ENCODE measurements at regions not wholly inside any gene's neighbourhood (a gene's known extent, or its start where the extent isn't known, plus 50 kb on each side); places are given as distances from the start of the nearest gene placed in this dataset.

DNA sequence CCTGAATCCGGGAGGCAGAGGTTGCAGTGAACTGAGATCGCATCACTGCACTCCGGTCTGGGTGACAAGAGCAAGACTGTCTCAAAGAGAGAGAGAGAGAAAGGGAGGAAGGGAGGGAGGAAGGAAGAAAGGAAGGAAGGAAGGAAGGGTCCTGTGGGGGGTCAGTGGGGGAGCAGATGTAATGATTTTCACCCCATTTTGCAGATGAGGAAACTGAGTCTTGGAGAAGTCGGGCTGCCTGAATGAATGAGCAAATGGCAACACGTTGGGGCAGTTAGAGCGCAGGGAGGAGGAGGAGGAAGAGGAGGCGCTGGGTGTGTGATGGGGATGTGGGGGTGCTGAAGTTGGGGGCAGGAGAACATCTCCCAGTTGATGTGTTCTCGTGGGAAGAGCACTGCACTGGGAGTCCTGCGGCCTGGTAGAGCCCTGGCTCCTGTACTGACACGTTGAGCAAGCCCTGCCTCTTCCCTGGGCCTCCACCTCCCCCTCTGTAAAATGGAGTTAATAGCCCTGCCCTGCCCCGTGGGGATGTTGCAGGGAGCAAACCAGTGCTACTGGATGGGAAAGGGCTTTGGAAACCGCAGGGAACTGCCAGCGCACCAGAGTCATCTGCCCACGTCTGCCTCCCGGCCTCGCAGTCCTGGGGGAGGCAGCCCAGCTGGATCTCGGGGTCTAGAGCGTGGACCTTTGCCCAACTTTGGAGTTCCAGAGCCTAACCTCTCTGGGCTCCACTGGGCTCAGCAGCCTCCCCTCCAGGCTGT, 103.2 kb upstream of the CASZ1 start:
- Histone ChIP-seq H3K4me3 (ENCODE audit: low read length) (no peak overlapping the region), H3K9me2 (ENCODE audit: insufficient read depth, low read length) (no peaks in the 10 kb centered on the region), H3K79me2 (replicated peaks; ENCODE audit: insufficient read depth, low read length) (no peaks in the 10 kb centered on the region), H3F3A (ENCODE audit: insufficient read depth, low read length, poor library complexity, severe bottlenecking) (no peaks in the 10 kb centered on the region), H3K9ac (ENCODE audit: low read length) (no peak overlapping the region), H3K27me3 (ENCODE audit: insufficient read depth, low read depth, low read length) (no peaks in the 10 kb centered on the region), H2AFZ (ENCODE audit: low read depth, low read length) (no peak overlapping the region), H3K27ac (ENCODE audit: low read length) (no peak overlapping the region), H4K20me1 (ENCODE audit: insufficient read depth) (no peaks in the 10 kb centered on the region), H3K4me2 (ENCODE audit: low read length) (no peak overlapping the region), H3K9me3 (ENCODE audit: low read length) (no peaks in the 10 kb centered on the region), H3K36me3 (ENCODE audit: insufficient read depth, low read length) (no peaks in the 10 kb centered on the region)
- TF ChIP-seq EP300 (conservative IDR thresholded peaks at IDR 0.05; ENCODE audit: poor library complexity, severe bottlenecking) (no peak), MXI1 (conservative IDR thresholded peaks at IDR 0.05; ENCODE audit: poor library complexity, severe bottlenecking) (no peak), SMC3 (conservative IDR thresholded peaks at IDR 0.05; ENCODE audit: poor library complexity) (no peak), RAD21 (conservative IDR thresholded peaks at IDR 0.05) (no peak), EZH2 (IDR thresholded peaks at IDR 0.05; ENCODE audit: borderline replicate concordance, insufficient read depth, low read length, poor library complexity, severe bottlenecking) (no peak), TAF1 (IDR thresholded peaks at IDR 0.05; ENCODE audit: low read depth) (no peak), POLR2AphosphoS5 (IDR thresholded peaks at IDR 0.05) (no peak)
- TF ChIP-seq, protein P1, sequence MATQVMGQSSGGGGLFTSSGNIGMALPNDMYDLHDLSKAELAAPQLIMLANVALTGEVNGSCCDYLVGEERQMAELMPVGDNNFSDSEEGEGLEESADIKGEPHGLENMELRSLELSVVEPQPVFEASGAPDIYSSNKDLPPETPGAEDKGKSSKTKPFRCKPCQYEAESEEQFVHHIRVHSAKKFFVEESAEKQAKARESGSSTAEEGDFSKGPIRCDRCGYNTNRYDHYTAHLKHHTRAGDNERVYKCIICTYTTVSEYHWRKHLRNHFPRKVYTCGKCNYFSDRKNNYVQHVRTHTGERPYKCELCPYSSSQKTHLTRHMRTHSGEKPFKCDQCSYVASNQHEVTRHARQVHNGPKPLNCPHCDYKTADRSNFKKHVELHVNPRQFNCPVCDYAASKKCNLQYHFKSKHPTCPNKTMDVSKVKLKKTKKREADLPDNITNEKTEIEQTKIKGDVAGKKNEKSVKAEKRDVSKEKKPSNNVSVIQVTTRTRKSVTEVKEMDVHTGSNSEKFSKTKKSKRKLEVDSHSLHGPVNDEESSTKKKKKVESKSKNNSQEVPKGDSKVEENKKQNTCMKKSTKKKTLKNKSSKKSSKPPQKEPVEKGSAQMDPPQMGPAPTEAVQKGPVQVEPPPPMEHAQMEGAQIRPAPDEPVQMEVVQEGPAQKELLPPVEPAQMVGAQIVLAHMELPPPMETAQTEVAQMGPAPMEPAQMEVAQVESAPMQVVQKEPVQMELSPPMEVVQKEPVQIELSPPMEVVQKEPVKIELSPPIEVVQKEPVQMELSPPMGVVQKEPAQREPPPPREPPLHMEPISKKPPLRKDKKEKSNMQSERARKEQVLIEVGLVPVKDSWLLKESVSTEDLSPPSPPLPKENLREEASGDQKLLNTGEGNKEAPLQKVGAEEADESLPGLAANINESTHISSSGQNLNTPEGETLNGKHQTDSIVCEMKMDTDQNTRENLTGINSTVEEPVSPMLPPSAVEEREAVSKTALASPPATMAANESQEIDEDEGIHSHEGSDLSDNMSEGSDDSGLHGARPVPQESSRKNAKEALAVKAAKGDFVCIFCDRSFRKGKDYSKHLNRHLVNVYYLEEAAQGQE (IDR thresholded peaks at IDR 0.05; ENCODE audit: borderline replicate concordance) = no peak
- TF ChIP-seq, protein P2, sequence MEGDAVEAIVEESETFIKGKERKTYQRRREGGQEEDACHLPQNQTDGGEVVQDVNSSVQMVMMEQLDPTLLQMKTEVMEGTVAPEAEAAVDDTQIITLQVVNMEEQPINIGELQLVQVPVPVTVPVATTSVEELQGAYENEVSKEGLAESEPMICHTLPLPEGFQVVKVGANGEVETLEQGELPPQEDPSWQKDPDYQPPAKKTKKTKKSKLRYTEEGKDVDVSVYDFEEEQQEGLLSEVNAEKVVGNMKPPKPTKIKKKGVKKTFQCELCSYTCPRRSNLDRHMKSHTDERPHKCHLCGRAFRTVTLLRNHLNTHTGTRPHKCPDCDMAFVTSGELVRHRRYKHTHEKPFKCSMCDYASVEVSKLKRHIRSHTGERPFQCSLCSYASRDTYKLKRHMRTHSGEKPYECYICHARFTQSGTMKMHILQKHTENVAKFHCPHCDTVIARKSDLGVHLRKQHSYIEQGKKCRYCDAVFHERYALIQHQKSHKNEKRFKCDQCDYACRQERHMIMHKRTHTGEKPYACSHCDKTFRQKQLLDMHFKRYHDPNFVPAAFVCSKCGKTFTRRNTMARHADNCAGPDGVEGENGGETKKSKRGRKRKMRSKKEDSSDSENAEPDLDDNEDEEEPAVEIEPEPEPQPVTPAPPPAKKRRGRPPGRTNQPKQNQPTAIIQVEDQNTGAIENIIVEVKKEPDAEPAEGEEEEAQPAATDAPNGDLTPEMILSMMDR (IDR thresholded peaks at IDR 0.05; ENCODE audit: poor library complexity, severe bottlenecking) = no peak

DNA sequence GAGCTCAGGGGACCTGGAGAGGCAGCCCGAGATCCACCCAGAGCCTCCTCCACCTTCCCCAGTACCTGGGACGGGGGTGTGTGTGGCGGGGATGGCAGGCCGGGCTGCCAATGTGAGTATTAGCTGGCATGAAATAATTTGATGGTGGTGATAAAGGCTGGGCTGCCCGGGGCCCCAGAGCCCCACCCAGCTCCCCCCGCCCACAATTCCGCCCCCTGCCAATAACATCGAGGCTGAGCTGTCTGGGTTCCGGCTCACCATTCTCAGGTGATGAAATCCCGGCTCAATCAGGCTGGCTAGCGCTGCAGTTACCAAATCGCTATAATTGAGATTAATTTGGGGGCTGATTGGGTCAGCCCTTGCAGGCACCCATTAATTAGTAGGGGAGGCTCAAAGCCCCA, 103.8 kb upstream of the CASZ1 start:
- Histone ChIP-seq H3K79me2 (replicated peaks; ENCODE audit: insufficient read depth, low read length) (no peaks in the 10 kb centered on the region), H3K27me3 (ENCODE audit: insufficient read depth, low read depth, low read length) (no peaks in the 10 kb centered on the region), H3K36me3 (ENCODE audit: insufficient read depth, low read length) (no peaks in the 10 kb centered on the region), H3K9me2 (ENCODE audit: insufficient read depth, low read length) (no peaks in the 10 kb centered on the region), H2AFZ (ENCODE audit: low read depth, low read length) (no peak overlapping the region), H3K27ac (ENCODE audit: low read length) (no peak overlapping the region), H3K9ac (ENCODE audit: low read length) (no peak overlapping the region), H3K4me2 (ENCODE audit: low read length) (no peak overlapping the region), H3K4me3 (ENCODE audit: low read length) (no peak overlapping the region), H4K20me1 (ENCODE audit: insufficient read depth) (no peaks in the 10 kb centered on the region), H3K9me3 (ENCODE audit: low read length) (no peaks in the 10 kb centered on the region), H3F3A (ENCODE audit: insufficient read depth, low read length, poor library complexity, severe bottlenecking) (no peaks in the 10 kb centered on the region)
- TF ChIP-seq SMC3 (conservative IDR thresholded peaks at IDR 0.05; ENCODE audit: poor library complexity) (no peak), EP300 (conservative IDR thresholded peaks at IDR 0.05; ENCODE audit: poor library complexity, severe bottlenecking) (no peak), EZH2 (IDR thresholded peaks at IDR 0.05; ENCODE audit: borderline replicate concordance, insufficient read depth, low read length, poor library complexity, severe bottlenecking) (no peak), MXI1 (conservative IDR thresholded peaks at IDR 0.05; ENCODE audit: poor library complexity, severe bottlenecking) (no peak), POLR2AphosphoS5 (IDR thresholded peaks at IDR 0.05) (no peak), TAF1 (IDR thresholded peaks at IDR 0.05; ENCODE audit: low read depth) (no peak), RAD21 (conservative IDR thresholded peaks at IDR 0.05) (no peak)
- TF ChIP-seq, protein P2 (IDR thresholded peaks at IDR 0.05; ENCODE audit: poor library complexity, severe bottlenecking) = no peak
- TF ChIP-seq, protein P1 (IDR thresholded peaks at IDR 0.05; ENCODE audit: borderline replicate concordance) = no peak
